A549 (cell line): ENCODE measurements at regions not wholly inside any gene's neighbourhood (a gene's known extent, or its start where the extent isn't known, plus 50 kb on each side); places are given as distances from the start of the nearest gene placed in this dataset.

Experiments
- CTCF ChIP-seq: fragments of >200 bp; sonication (Bioruptor Twin); formaldehyde crosslinking; IDR thresholded peaks from 3 replicates; pipeline ENCODE4 v1.5.1; 2016
- EP300 ChIP-seq, 2 experiments: fragments of >200 bp; sonication (Bioruptor Twin); formaldehyde crosslinking; IDR thresholded peaks; 2 replicates in 1 of 2; 3 replicates in 1 of 2; pipeline ENCODE4 v1.6.1; 2016 to 2017
- HMGXB4 ChIP-seq: fragments of 250-450 bp; sonication (Bioruptor Pico); IDR thresholded peaks from 2 replicates; pipeline ENCODE4 v1.5.0; 2021; ENCODE audit warnings: mild to moderate bottlenecking, moderate library complexity, borderline replicate concordance
- MAFK ChIP-seq: fragments of 450-650 bp; IDR thresholded peaks from 2 replicates; pipeline ENCODE4 v1.6.1; 2014; ENCODE audit not compliant: partially characterized antibody
- MYC ChIP-seq: IDR thresholded peaks from 2 replicates; pipeline ENCODE4 v1.6.1; 2012; ENCODE audit warnings: mild to moderate bottlenecking, inconsistent platforms, low read length, improper control_type of control experiment, borderline replicate concordance
- NPAS2 ChIP-seq: fragments of 250-450 bp; sonication (Bioruptor Pico); IDR thresholded peaks from 2 replicates; pipeline ENCODE4 v1.8.0; 2022; ENCODE audit warnings: mild to moderate bottlenecking, moderate library complexity, borderline replicate concordance
- NR3C1 ChIP-seq: fragments of >200 bp; sonication (Bioruptor Twin); formaldehyde crosslinking; IDR thresholded peaks from 3 replicates; pipeline ENCODE4 v1.6.1; 2017
- POLR2A ChIP-seq: IDR thresholded peaks from 2 replicates; pipeline ENCODE4 v1.6.1; 2012; ENCODE audit warnings: mild to moderate bottlenecking, low read length
- REST ChIP-seq: fragments of 200-600 bp; sonication (generic); IDR thresholded peaks from 2 replicates; pipeline ENCODE4 v1.6.1; 2016; ENCODE audit warnings: antibody characterized with exemption, mild to moderate bottlenecking, moderate library complexity
- SREBF2 ChIP-seq: fragments of 450-650 bp; IDR thresholded peaks from 2 replicates; pipeline ENCODE4 v1.6.1; 2014; ENCODE audit warnings: mild to moderate bottlenecking, moderate library complexity

DNA sequence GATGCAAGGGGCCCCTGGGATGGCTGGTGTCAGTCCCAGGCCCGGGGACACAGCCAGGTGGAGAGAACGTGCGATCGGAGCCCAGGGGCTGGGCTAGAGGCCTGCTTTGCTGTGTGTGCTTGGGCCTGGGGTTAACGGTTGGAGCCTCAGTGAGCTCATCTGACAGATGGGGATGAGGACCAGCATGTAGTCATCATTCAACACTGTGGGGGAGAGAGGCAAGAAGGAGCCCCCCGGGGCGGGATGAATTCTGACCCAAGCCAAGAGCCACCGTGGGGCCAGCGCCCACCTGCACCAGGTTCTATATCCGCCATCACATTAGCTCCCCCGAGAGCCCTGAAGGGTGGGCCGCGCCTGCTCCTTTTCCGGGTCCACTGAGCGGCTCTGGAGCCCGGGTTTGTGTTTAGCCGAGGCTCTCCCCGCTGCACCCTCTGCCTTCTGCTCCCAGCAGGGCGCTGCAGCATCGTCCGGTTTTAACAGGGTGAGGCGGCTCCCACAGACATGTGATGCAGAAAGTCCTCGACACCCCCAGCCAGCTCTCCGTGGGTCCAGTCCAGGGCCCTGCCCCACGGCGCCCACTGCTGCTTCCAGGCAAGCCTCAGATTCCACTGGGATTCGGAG lies 365.7 kb downstream of the SEC14L1 start:
- TF ChIP-seq CTCF (no peak), SREBF2 (no peak), HMGXB4 (no peak), NR3C1 (no peak), EP300 (IDR thresholded peaks at IDR 0.05) (no peak), REST (no peak), POLR2A (no peak), NPAS2 (CRISPR knock-in tag) (no peak), MAFK (no peak), MYC (no peak)
